B cell (primary cell): ENCODE measurements at regions not wholly inside any gene's neighbourhood (a gene's known extent, or its start where the extent isn't known, plus 50 kb on each side); places are given as distances from the start of the nearest gene placed in this dataset. TPM values are rescaled to one million over a fixed set of nuclear protein-coding genes. Genes with fewer than 3 reads are reported as not detected.
"Not testable (repeated sequence)": the region's sequence is repeated elsewhere in the genome, so short reads cannot be mapped to it uniquely, and the experiment has no call there.

Experiments used
- ATAC-seq: fragments of 200-7000 bp; cut with Tn5 transposase; one replicate; pipeline ENCODE4 v1.10.0; 2021; ENCODE audit warnings: low read depth, mild to moderate bottlenecking, moderate number of reproducible peaks, moderate library complexity
- CTCF ChIA-PET: fragments of 350-600 bp; sonication (Branson Sonifier 250); formaldehyde crosslinking; loops from one replicate; lab custom pipeline; 2021; ENCODE audit warnings: antibody characterized with exemption, inconsistent platforms; lab: Charles Lee
- POLR2A ChIA-PET: fragments of 350-600 bp; sonication (Branson Sonifier 250); formaldehyde crosslinking; loops from one replicate; lab custom pipeline; 2021; ENCODE audit warnings: antibody characterized with exemption; lab: Charles Lee
- DNase-seq: peaks from one replicate; pipeline ENCODE4 v3.0.0; 2013
- H2AFZ ChIP-seq: 2 replicates; pipeline ENCODE4 v1.6.1; 2012; ENCODE audit warnings: mild to moderate bottlenecking, low read depth, low read length; ENCODE audit not compliant: insufficient read depth, poor library complexity, severe bottlenecking
- H3K27ac ChIP-seq, 2 donors: 1 replicate in 1 of 2; 2 replicates in 1 of 2; pipeline ENCODE4 v1.5.1; 2012 to 2013; ENCODE audit warnings: low read length in 2 of 2, mild to moderate bottlenecking in 2 of 2, moderate library complexity in 1 of 2
- H3K27me3 ChIP-seq, 4 experiments: fragments of 200-600 bp in 1 of 4; sonication (generic) in 1 of 4; replicated peaks in 1 of 4; 1 replicate in 2 of 4; 2 replicates in 2 of 4; pipeline versions ENCODE4 v1.6.1 to v1.7.0; 2013 to 2016; ENCODE audit warnings: low read length in 3 of 4, mild to moderate bottlenecking in 2 of 4, mixed read lengths in 1 of 4, moderate library complexity in 1 of 4; ENCODE audit not compliant: insufficient read depth in 4 of 4, control insufficient read depth in 3 of 4; ENCODE audit errors: control extremely low read depth in 1 of 4
- H3K36me3 ChIP-seq, 2 experiments: replicated peaks in 1 of 2; 1 replicate in 1 of 2; 2 replicates in 1 of 2; pipeline versions ENCODE4 v1.6.1 to v1.7.1; 2013; ENCODE audit warnings: low read length in 1 of 2; ENCODE audit not compliant: insufficient read depth in 2 of 2, control insufficient read depth in 1 of 2; ENCODE audit errors: control extremely low read depth in 1 of 2, extremely low read depth in 1 of 2
- H3K4me1 ChIP-seq, 2 donors: fragments of 200-600 bp in 1 of 2; sonication (generic) in 1 of 2; 1 replicate in 1 of 2; 2 replicates in 1 of 2; pipeline versions ENCODE4 v1.5.1 to v1.6.1; 2013 to 2017; ENCODE audit warnings: low read length in 2 of 2; ENCODE audit not compliant: control insufficient read depth in 2 of 2, insufficient read depth in 2 of 2
- H3K4me2 ChIP-seq: replicated peaks from 2 replicates; pipeline ENCODE3; 2012; ENCODE audit warnings: mild to moderate bottlenecking, low read depth, low read length; ENCODE audit not compliant: poor library complexity, severe bottlenecking
- H3K4me3 ChIP-seq, 5 experiments: fragments of 200-600 bp in 1 of 5; sonication (generic) in 1 of 5; 1 replicate in 3 of 5; 2 replicates in 2 of 5; pipeline versions ENCODE4 v1.5.1 to v1.7.0; 2011 to 2016; ENCODE audit warnings: low read length in 4 of 5, mild to moderate bottlenecking in 4 of 5, low read depth in 2 of 5, control low read depth in 1 of 5, moderate library complexity in 1 of 5; ENCODE audit not compliant: insufficient read depth in 1 of 5; ENCODE audit errors: control extremely low read depth in 1 of 5, extremely low read depth in 1 of 5
- H3K79me2 ChIP-seq: fragments of 200-600 bp; sonication (generic); one replicate; pipeline ENCODE4 v1.6.0; 2016; ENCODE audit warnings: low read length; ENCODE audit not compliant: control insufficient read depth, insufficient read depth
- H3K9ac ChIP-seq: fragments of 200-600 bp; sonication (generic); 2 replicates; pipeline ENCODE4 v1.6.1; 2017; ENCODE audit warnings: mild to moderate bottlenecking, low read length, moderate library complexity
- H3K9me3 ChIP-seq, 3 donors: one replicate each; pipeline versions ENCODE4 v1.6.1 to v1.7.1; 2013; ENCODE audit warnings: low read length in 2 of 3; ENCODE audit not compliant: control insufficient read depth in 2 of 3, insufficient read depth in 1 of 3; ENCODE audit errors: control extremely low read depth in 1 of 3
- H4K20me1 ChIP-seq: 2 replicates; pipeline ENCODE4 v1.6.0; 2012; ENCODE audit warnings: mild to moderate bottlenecking, low read length; ENCODE audit not compliant: insufficient read depth, control insufficient read depth, poor library complexity, severe bottlenecking
- H3K27ac Mint-ChIP-seq: one replicate; pipeline ENCODE4 v1.8.0; 2021; ENCODE audit warnings: mixed read lengths
- H3K27me3 Mint-ChIP-seq: one replicate; pipeline ENCODE4 v1.8.0; 2021; ENCODE audit warnings: mixed read lengths
- H3K4me1 Mint-ChIP-seq: one replicate; pipeline ENCODE4 v1.8.0; 2021; ENCODE audit warnings: mixed read lengths
- H3K4me3 Mint-ChIP-seq: one replicate; pipeline ENCODE4 v1.8.0; 2021; ENCODE audit warnings: mixed read lengths
- H3K9me3 Mint-ChIP-seq: one replicate; pipeline ENCODE4 v1.8.0; 2022; ENCODE audit warnings: mixed read lengths; ENCODE audit not compliant: insufficient read depth
- WGBS: methylation state at CpG from one replicate; pipeline ENCODE4 v1.1.5; 2013; ENCODE audit warnings: missing lambda C conversion rate; ENCODE audit not compliant: insufficient coverage; 5-methylcytosine and 5-hydroxymethylcytosine counted together
- intact Hi-C: fragments of 100-400 bp; cut with micrococcal nuclease; formaldehyde crosslinking; loops from one replicate; pipeline ENCODE4 v1.10.0; 2022
- small RNA-seq: library from RNA; depleted of rRNA; stranded (forward); fragments of <200 nt; gene quantifications from one replicate; pipeline ENCODE3, GENCODE V24; 2012; ENCODE audit warnings: low replicate concordance, low read depth; ENCODE audit not compliant: insufficient read length

DNA sequence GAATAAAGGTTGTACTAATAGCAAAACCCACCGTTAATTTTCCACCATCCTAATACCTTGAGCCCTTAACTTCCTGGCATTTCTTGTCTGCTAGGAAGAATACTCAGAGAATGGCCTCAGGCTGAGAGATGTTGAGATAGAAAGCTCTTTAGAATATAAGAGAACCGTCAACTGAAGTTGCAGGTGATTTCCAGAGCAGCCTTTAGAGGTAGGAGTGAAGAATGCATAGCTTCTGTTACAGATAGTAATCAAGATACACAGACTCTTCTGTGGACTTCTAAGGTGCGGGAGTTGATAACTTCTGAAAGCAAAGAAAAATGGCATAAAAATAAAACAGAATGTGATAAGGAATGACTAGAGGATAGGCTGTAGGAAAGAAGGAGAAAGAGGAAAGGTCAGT, 1651.3 kb upstream of the DEFB115 start:
- H3K27ac ChIP-seq, H3K79me2 ChIP-seq, H3K4me3 Mint-ChIP-seq, H3K9me3 ChIP-seq, H4K20me1 ChIP-seq, H2AFZ ChIP-seq, H3K27me3 ChIP-seq, H3K36me3 ChIP-seq, H3K9me3 Mint-ChIP-seq, DNase-seq, CTCF ChIA-PET, H3K27ac Mint-ChIP-seq, H3K4me1 ChIP-seq, H3K9ac ChIP-seq, POLR2A ChIA-PET, intact Hi-C loops, H3K4me1 Mint-ChIP-seq, H3K27me3 Mint-ChIP-seq, H3K4me2 ChIP-seq, H3K4me3 ChIP-seq, ATAC-seq: not testable (repeated sequence)
- no CpG with 5 or more reads among the region's 3 CpGs for WGBS

DNA sequence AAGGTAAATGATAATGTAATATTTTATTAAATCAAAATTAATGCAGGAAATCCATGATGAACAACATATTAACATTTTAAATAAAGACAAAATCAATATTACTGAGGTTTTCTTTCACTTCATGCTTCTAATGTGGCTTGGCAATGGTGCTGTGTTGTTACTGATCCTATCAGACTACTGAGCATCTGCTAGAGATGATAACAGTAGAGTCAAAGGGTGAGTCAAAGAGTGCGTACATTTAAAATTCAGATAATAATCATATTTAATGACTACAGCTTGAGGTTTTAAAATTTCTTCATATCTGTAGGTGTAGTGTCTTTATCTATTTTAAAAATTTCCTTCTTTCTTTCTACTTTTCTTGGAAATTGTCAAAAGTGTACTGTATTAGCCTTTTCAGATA, 1628.1 kb upstream of the DEFB115 start:
- no CpG with 5 or more reads among the region's 1 CpG for WGBS
- H3K79me2 ChIP-seq, POLR2A ChIA-PET, intact Hi-C loops, H3K9me3 Mint-ChIP-seq, H3K27me3 Mint-ChIP-seq, H4K20me1 ChIP-seq, H3K27me3 ChIP-seq, DNase-seq, CTCF ChIA-PET, H3K4me3 ChIP-seq, H3K27ac Mint-ChIP-seq, H3K9me3 ChIP-seq, H3K9ac ChIP-seq, H3K4me1 ChIP-seq, H3K4me2 ChIP-seq, H3K4me1 Mint-ChIP-seq, H3K27ac ChIP-seq, ATAC-seq, H3K4me3 Mint-ChIP-seq, H2AFZ ChIP-seq, H3K36me3 ChIP-seq: not testable (repeated sequence)

Small RNAs in the stretch of these regions (small RNA-seq; reads per million reads assigned to genes)
- gene RF00002 (not detected), gene RF00019 (not detected)
